Pancreas (tissue), 10 donors: ENCODE measurements at regions not wholly inside any gene's neighbourhood (a gene's known extent, or its start where the extent isn't known, plus 50 kb on each side); places are given as distances from the start of the nearest gene placed in this dataset.

Source experiments
- ATAC-seq, 4 donors: fragments of 200-7000 bp; cut with Tn5 transposase; one replicate each; pipeline versions ENCODE4 v1.8.0 to v1.9.1; 2020; ENCODE audit warnings: mild to moderate bottlenecking in 4 of 4, moderate library complexity in 4 of 4
- DNase-seq, 6 donors: peaks; one replicate each; pipeline ENCODE4 v3.0.0-alpha.2; 2020
- FAIRE-seq: peaks from 2 replicates; lab custom pipeline; 2012; peaks lifted over from hg19 to GRCh38; lab: Jason Lieb, UNC
- H3K27ac ChIP-seq, 4 donors: fragments of 200-600 bp; sonication (generic); 1 replicate in 3 of 4; 2 replicates in 1 of 4; pipeline versions ENCODE4 v1.5.0 to v1.8.0; 2020
- H3K27me3 ChIP-seq, 4 donors: fragments of 200-600 bp; one replicate each; pipeline ENCODE4 v1.8.0; 2021
- H3K36me3 ChIP-seq, 3 donors: fragments of 200-600 bp; sonication (generic) in 1 of 3; one replicate each; pipeline versions ENCODE4 v1.5.0 to v1.8.0; 2020 to 2021
- H3K4me1 ChIP-seq, 3 donors: fragments of 200-600 bp; one replicate each; pipeline ENCODE4 v1.8.0; 2021
- H3K4me3 ChIP-seq, 4 donors: fragments of 200-600 bp; sonication (generic) in 2 of 4; one replicate each; pipeline versions ENCODE4 v1.5.0 to v1.8.0; 2020 to 2021
- H3K9me3 ChIP-seq, 4 donors: fragments of 200-600 bp; one replicate each; pipeline ENCODE4 v1.8.0; 2021
- WGBS, 2 donors: extraction: QIAGEN DNeasy Blood & Tissue Kit; methylation state at CpG; one replicate each; pipeline ENCODE4 v1.1.7; 2013; 5-methylcytosine and 5-hydroxymethylcytosine counted together
- intact Hi-C, 3 donors: fragments of 100-400 bp; cut with DNase I; formaldehyde crosslinking; loops; one replicate each; pipeline versions ENCODE4 v1.11.1 to v1.14.2; 2022
- TF ChIP-seq, protein P1 (sequence below), 4 donors: fragments of 200-600 bp; sonication (generic) in 3 of 4; IDR thresholded peaks; one replicate each; pipeline versions ENCODE4 v1.5.0 to v1.8.0; 2021; ENCODE audit warnings: antibody characterized with exemption in 4 of 4
- donor health status: healthy with polysubstance abuse.
- donor health status: DM: no; HTN: no; CAD: no; lungs with moderate emphysema.
- donor health status: DM: no; HTN: no; CAD: no.
- donor health status: control.
- donor health status: control.
- donor health status: Bipolar disorder and iron deficiency.
- donor health status: DM: yes; HTN: yes; CAD: no.
- donor health status: DM: no; HTN: no; CAD: no.
- donor health status: DM: no; HTN: no; CAD: no.
- donor health status: DM: yes; HTN: yes; CAD: no.

DNA sequence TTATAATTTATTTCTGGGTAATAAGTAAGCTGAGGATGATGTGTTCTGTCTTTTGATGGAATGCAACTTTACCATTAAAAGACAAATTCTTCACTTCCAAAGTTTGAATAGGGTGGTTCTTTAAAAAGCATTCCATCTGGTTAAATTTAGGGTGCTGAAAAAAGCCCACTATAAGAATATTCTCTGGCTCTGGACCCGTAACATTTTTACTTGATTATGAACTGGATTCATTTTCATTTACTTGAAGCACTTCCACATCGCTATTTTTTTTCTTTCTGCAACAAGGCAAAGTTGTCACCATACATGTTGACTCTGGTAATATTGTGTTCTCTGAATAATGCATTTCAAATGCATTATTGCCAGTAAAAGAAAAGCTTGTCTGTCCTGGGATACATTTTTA, 344.6 kb downstream of the SATB2 start:
- H3K27ac ChIP-seq: no peak overlapping the region
- TF ChIP-seq, protein P1, sequence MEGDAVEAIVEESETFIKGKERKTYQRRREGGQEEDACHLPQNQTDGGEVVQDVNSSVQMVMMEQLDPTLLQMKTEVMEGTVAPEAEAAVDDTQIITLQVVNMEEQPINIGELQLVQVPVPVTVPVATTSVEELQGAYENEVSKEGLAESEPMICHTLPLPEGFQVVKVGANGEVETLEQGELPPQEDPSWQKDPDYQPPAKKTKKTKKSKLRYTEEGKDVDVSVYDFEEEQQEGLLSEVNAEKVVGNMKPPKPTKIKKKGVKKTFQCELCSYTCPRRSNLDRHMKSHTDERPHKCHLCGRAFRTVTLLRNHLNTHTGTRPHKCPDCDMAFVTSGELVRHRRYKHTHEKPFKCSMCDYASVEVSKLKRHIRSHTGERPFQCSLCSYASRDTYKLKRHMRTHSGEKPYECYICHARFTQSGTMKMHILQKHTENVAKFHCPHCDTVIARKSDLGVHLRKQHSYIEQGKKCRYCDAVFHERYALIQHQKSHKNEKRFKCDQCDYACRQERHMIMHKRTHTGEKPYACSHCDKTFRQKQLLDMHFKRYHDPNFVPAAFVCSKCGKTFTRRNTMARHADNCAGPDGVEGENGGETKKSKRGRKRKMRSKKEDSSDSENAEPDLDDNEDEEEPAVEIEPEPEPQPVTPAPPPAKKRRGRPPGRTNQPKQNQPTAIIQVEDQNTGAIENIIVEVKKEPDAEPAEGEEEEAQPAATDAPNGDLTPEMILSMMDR (IDR thresholded peaks at IDR 0.05): no peak
- H3K27me3 ChIP-seq: no peaks in the 10 kb centered on the region
- FAIRE-seq (no peak), ATAC-seq (no peak), DNase-seq (no peak)
- no peaks in the 10 kb centered on the region for H3K9me3 ChIP-seq
- no peak overlapping the region for H3K4me3 ChIP-seq
- WGBS, 2 donors: 83 to 95% methylated on average over 2 of the region's 2 CpGs
- no peaks in the 10 kb centered on the region for H3K36me3 ChIP-seq
- no peaks in the 10 kb centered on the region for H3K4me1 ChIP-seq
- intact Hi-C loops: no loop called here

DNA sequence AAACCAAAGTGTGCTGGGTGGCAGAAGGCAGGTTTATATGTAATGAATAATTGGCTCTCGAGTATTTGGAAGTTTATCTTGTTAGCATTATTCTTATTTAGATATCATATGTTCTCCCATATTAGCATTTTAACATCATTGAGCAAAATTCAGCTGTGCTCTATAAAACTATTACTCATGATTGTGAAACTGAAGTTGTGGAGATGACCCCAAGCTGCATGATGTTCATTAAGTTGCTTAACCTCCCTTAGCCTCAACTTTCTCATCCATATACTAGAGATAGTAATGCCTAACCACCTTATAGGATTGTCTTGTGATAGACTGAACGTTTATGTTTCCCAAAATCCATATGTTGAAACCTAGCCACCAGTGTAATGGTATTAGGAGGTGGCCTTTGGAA, 346.3 kb downstream of the SATB2 start:
- intact Hi-C loops: no loop called here
- Histone ChIP-seq H3K27me3 (no peaks in the 10 kb centered on the region), H3K27ac (no peak overlapping the region), H3K36me3 (no peaks in the 10 kb centered on the region), H3K4me3 (no peak overlapping the region), H3K9me3 (no peaks in the 10 kb centered on the region), H3K4me1 (no peaks in the 10 kb centered on the region)
- 37 to 55% methylated on average over 2 of the region's 2 CpGs for WGBS, 2 donors
- DNase-seq (no peak), ATAC-seq (no peak), FAIRE-seq (no peak)
- TF ChIP-seq, protein P1 (IDR thresholded peaks at IDR 0.05): no peak

DNA sequence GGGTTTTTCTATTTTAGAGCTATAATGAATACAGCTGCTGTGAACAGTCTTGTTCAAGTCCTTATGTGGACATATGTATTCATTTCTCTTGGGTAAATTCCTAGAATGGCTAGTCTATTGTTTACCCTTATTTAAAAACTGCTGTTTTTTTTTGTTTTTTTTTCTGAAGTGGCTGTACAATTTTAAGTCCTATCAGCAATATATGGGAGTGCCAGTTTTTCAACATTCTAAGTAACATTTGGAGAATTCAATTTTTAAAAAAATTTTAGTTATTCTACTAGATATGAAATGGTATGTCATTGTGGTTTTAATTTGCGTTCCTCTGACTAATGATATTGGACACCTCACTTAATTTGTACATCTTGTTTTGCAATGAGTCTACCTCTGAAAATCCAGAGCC, 349.7 kb downstream of the SATB2 start:
- intact Hi-C loops: no loop called here
- H3K4me3 ChIP-seq: no peak overlapping the region
- H3K4me1 ChIP-seq: no peaks in the 10 kb centered on the region
- ATAC-seq (no peak), DNase-seq (no peak), FAIRE-seq (no peak)
- H3K27me3 ChIP-seq: no peaks in the 10 kb centered on the region
- TF ChIP-seq, protein P1 (IDR thresholded peaks at IDR 0.05): no peak
- H3K27ac ChIP-seq: no peak overlapping the region
- H3K9me3 ChIP-seq: no peaks in the 10 kb centered on the region
- 61 to 85% methylated on average over 1 of the region's 1 CpG for WGBS, 2 donors
- H3K36me3 ChIP-seq: no peaks in the 10 kb centered on the region

DNA sequence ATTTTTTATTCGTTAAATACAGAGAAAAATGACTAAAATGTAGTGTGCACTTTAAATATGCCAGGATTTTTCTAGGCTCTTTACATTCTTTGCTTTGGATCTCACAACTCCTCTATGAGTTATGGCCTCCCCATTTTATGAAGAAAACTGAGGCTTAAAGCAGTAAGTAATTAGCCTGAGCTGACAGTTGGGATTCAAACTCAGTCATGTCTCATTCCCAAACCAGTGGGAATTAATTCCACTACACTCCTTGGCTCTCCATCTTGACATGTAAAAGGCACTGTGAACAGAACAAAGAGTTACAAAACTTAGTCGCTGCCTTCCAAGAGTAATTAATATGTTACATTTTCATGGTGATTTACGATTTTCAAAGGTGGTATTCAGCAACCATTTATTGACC, 351.9 kb downstream of the SATB2 start:
- H3K4me1 ChIP-seq: no peaks in the 10 kb centered on the region
- H3K9me3 ChIP-seq: no peaks in the 10 kb centered on the region
- H3K36me3 ChIP-seq: no peaks in the 10 kb centered on the region
- intact Hi-C loops: no loop called here
- 31 to 56% methylated on average over 3 of the region's 3 CpGs for WGBS, 2 donors
- no peak overlapping the region for H3K27ac ChIP-seq
- no peaks in the 10 kb centered on the region for H3K27me3 ChIP-seq
- ATAC-seq (no peak), FAIRE-seq (no peak), DNase-seq (no peak)
- TF ChIP-seq, protein P1 (IDR thresholded peaks at IDR 0.05): no peak
- H3K4me3 ChIP-seq: no peak overlapping the region

DNA sequence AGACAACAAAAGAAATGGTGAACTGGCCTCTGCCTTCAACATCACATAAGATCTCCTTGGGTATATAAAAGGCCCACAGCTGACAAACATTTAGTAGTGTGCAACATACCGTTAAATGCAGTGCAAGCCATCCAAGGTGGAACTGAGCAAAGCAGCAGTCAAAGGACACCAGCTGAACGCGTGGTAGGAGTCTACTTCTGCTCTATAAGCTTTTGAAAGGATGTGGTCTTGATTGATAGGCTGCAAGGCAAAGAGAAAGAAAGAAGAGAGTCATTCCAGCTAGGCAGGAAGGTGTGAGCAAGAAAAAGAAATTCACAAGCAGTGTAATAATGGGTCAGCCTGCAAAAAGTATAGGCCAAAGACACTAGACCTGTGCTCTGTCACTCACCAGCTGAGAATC, 356.3 kb downstream of the SATB2 start:
- DNase-seq (no peak), FAIRE-seq (no peak), ATAC-seq (no peak)
- TF ChIP-seq, protein P1 (IDR thresholded peaks at IDR 0.05): no peak
- WGBS, 2 donors: 76 to 84% methylated on average over 3 of the region's 3 CpGs
- no peaks in the 10 kb centered on the region for H3K4me1 ChIP-seq
- no peaks in the 10 kb centered on the region for H3K27me3 ChIP-seq
- H3K4me3 ChIP-seq: no peak overlapping the region
- H3K36me3 ChIP-seq: no peaks in the 10 kb centered on the region
- no peak overlapping the region for H3K27ac ChIP-seq
- H3K9me3 ChIP-seq: no peaks in the 10 kb centered on the region
- intact Hi-C loops: no loop called here
